Right ventricle myocardium inferior (tissue), 1 donor: ENCODE measurements at regions not wholly inside any gene's neighbourhood (a gene's known extent, or its start where the extent isn't known, plus 50 kb on each side); places are given as distances from the start of the nearest gene placed in this dataset.

Source experiments
- ATAC-seq: fragments of 200-7000 bp; cut with Tn5 transposase; one replicate; pipeline ENCODE4 v1.9.1; 2020; ENCODE audit warnings: mild to moderate bottlenecking, moderate library complexity
- DNase-seq: peaks from one replicate; pipeline ENCODE4 v3.0.0; 2021; ENCODE audit errors: missing footprints
- intact Hi-C: fragments of 100-400 bp; cut with DNase I; formaldehyde crosslinking; loops from one replicate; pipeline ENCODE4 v1.11.0; 2022
- donor health status: DM: no; HTN: yes; CAD: no; lungs with severe emphysema.

- DNase-seq = no peak
- intact Hi-C loops = no loop called here
- ATAC-seq = no peak
Measured at GRCh38 chr13:53854321-53854720, 825.7 kb downstream of the OLFM4 start.

- ATAC-seq (no peak), DNase-seq (no peak)
- intact Hi-C loops = no loop called here
Measured at GRCh38 chr13:53856573-53857195, 828.1 kb downstream of the OLFM4 start.

GRCh38 chr13:53863520-53863919 is 834.9 kb downstream of the OLFM4 start:
- intact Hi-C loops = no loop called here
- ATAC-seq (no peak), DNase-seq (no peak)

GRCh38 chr13:53873558-53873957 is 844.9 kb downstream of the OLFM4 start:
- intact Hi-C loops = no loop called here
- no peak for ATAC-seq
- no peak for DNase-seq

- intact Hi-C loops = no loop called here
Measured at GRCh38 chr13:53878861-53879260, 850.2 kb downstream of the OLFM4 start.

GRCh38 chr13:53885997-53886396 is 857.4 kb downstream of the OLFM4 start:
- DNase-seq (no peak), ATAC-seq (no peak)
- intact Hi-C loops = no loop called here

More at GRCh38 chr13:53878861-53879260, 850.2 kb downstream of the OLFM4 start:
- no peak for DNase-seq
- ATAC-seq = no peak

DNA sequence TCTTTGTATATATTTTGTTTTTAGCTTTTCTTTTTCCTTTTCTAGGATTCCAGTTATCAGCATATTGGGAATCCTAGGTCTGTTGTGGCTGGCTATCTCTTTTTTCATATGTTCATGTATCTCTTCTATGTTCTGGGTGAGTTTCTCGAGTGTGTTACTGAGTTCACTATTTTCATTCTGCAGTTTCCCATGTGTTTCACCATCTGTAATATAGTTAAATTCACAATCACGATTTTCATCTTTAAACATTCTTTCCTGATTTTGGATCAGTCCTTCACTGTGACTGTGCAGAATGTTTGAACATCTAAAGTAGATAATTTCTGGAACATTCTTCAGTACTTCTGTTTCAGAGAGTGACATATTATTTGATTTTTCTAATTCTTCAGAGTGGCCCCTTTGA is 862.1 kb downstream of the OLFM4 start:
- ATAC-seq (no peak), DNase-seq (no peak)
- intact Hi-C loops = no loop called here

- no peak for ATAC-seq
- no peak for DNase-seq
- intact Hi-C loops = no loop called here
Measured at GRCh38 chr13:53901593-53901992, 873.0 kb downstream of the OLFM4 start.

GRCh38 chr13:53907891-53908290 is 879.3 kb downstream of the OLFM4 start:
- DNase-seq (no peak), ATAC-seq (no peak)
- intact Hi-C loops = no loop called here

DNA sequence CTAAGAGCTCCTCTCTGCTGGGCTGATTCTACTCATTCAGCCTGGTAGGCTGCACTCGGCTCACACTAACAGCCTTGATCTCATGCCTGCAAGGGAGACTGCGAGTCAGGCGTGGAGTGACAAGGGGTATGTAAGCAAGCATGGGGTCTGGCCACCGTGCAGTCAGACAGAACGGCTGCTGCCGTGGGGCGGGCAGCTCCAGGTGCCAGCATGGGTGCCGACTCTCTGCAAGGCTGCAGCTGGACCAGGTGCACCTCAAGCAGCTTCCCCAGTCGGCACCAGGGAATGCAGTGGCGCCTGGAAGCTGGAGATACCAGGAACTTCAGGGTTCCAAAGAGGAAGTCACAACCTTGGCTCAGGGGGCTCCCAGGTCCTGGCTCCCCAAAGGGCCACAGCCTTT is 892.3 kb downstream of the OLFM4 start:
- ATAC-seq (no peak), DNase-seq (no peak)
- intact Hi-C loops = no loop called here

DNA sequence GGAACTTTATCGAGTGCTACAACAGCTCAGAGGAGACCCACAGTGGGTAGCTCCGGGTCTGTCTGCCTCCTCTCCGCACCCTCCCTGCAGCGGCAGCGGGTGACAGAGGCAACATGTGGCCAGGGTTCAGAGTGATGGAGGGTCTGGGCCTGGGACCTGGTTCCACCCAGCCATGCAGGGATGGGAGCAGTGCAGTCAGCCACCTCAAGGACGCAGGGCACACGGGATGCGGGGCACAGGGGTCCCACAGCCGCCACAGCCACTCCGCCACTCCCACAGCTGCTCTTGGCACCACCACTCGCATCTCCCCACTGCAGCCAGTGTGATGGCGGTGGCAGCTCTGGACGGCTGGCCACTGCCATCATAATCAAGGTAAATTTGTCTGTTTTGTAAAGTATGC is 892.9 kb downstream of the OLFM4 start:
- intact Hi-C loops = no loop called here
- no peak for ATAC-seq
- DNase-seq = no peak

GRCh38 chr13:53941588-53942190 is 913.1 kb downstream of the OLFM4 start:
- DNase-seq (no peak), ATAC-seq (no peak)
- intact Hi-C loops = no loop called here

DNA sequence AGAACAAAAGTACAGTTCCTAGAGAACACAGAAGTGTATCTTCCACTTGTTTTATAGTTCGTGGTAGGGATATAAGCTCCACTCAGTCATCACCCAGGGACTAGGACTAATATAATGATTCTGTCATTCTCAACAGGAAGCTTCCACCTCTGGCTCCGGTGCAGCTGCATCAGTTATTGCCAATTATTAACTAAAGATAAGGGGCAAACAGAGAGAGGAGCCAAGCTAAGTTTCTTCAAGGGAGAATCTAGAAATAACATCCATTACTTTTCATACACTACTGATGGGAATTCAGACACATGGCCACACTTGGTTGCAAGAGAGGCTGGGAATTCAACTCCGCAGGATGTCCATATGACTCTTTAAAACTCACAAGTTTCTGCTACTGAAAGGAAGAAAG is 917.9 kb downstream of the OLFM4 start:
- DNase-seq = peak; percentile 22

GRCh38 chr13:53953183-53953582 is 924.6 kb downstream of the OLFM4 start:
- DNase-seq (peak; percentile 27), ATAC-seq (no peak)
- intact Hi-C loops = no loop called here

More for the DNA sequence above, 917.9 kb downstream of the OLFM4 start:
- ATAC-seq = no peak
- intact Hi-C loops = no loop called here
